ENCODE measurements at regions not wholly inside any gene's neighbourhood (a gene's known extent, or its start where the extent isn't known, plus 50 kb on each side); places are given as distances from the start of the nearest gene placed in this dataset.

- intact Hi-C loops (cut with micrococcal nuclease): no loop called here
- ChIA-PET CTCF (interaction anchor here (0.7 to 1.9 kb wide), 3 partner anchors 55 to 109 kb away, joined by 3 to 10 read pairs (median 7); no protein-coding TSS in a partner anchor), POLR2A (no interaction called here)
- no peak overlapping the region for H3K27ac Mint-ChIP-seq
- peaks cover 19% of the 10 kb centered on the region for H3K27me3 Mint-ChIP-seq
- H3K9me3 Mint-ChIP-seq: no peaks in the 10 kb centered on the region
- DNase-seq: no peak
- H3K36me3 Mint-ChIP-seq: no peaks in the 10 kb centered on the region
- H3K4me3 Mint-ChIP-seq: no peak overlapping the region
- H3K4me1 Mint-ChIP-seq (ENCODE audit: low read depth): no peaks in the 10 kb centered on the region
Measured at GRCh38 chr5:154575546-154576428, 97.8 kb upstream of the HAND1 start.

GRCh38 chr5:154573011-154573410 is 95.0 kb upstream of the HAND1 start:
- CTCF ChIA-PET: no interaction called here
- Mint-ChIP-seq H3K4me3 (no peak overlapping the region), H3K36me3 (no peaks in the 10 kb centered on the region), H3K27me3 (peaks cover 18% of the 10 kb centered on the region), H3K4me1 (ENCODE audit: low read depth) (no peaks in the 10 kb centered on the region), H3K9me3 (no peaks in the 10 kb centered on the region), H3K27ac (no peak overlapping the region)
- POLR2A ChIA-PET: no interaction called here
- intact Hi-C loops (cut with micrococcal nuclease): no loop called here
- no peak for DNase-seq

GRCh38 chr5:154571325-154572035 is 93.5 kb upstream of the HAND1 start:
- no peaks in the 10 kb centered on the region for H3K9me3 Mint-ChIP-seq
- no peak overlapping the region for H3K27ac Mint-ChIP-seq
- POLR2A ChIA-PET: no interaction called here
- no peak for DNase-seq
- peaks cover 16% of the 10 kb centered on the region for H3K27me3 Mint-ChIP-seq
- no peaks in the 10 kb centered on the region for H3K4me1 Mint-ChIP-seq (ENCODE audit: low read depth)
- no peak overlapping the region for H3K4me3 Mint-ChIP-seq
- intact Hi-C loops (cut with micrococcal nuclease): no loop called here
- no peaks in the 10 kb centered on the region for H3K36me3 Mint-ChIP-seq
- CTCF ChIA-PET: interaction anchor here (1.0 kb wide), 1 partner anchor 87 kb away, joined by 3 read pairs; no protein-coding TSS in a partner anchor

- ChIA-PET CTCF (interaction anchor here (1.0 kb wide), 1 partner anchor 102 kb away, joined by 4 read pairs; no protein-coding TSS in a partner anchor), POLR2A (interaction anchor here (0.5 kb wide), 1 partner anchor 115 kb away, joined by 3 read pairs; no protein-coding TSS in a partner anchor)
- H3K9me3 Mint-ChIP-seq: no peaks in the 10 kb centered on the region
- H3K4me1 Mint-ChIP-seq (ENCODE audit: low read depth): no peaks in the 10 kb centered on the region
- no peak for DNase-seq
- no peak overlapping the region for H3K27ac Mint-ChIP-seq
- no peak overlapping the region for H3K4me3 Mint-ChIP-seq
- intact Hi-C loops (cut with micrococcal nuclease): no loop called here
- peaks cover 16% of the 10 kb centered on the region for H3K27me3 Mint-ChIP-seq
- no peaks in the 10 kb centered on the region for H3K36me3 Mint-ChIP-seq
Measured at GRCh38 chr5:154570572-154571324, 92.7 kb upstream of the HAND1 start.

- H3K9me3 Mint-ChIP-seq: no peaks in the 10 kb centered on the region
- intact Hi-C loops (cut with micrococcal nuclease): no loop called here
- no peak overlapping the region for H3K27ac Mint-ChIP-seq
- DNase-seq: no peak
- CTCF ChIA-PET: no interaction called here
- H3K4me1 Mint-ChIP-seq (ENCODE audit: low read depth): no peaks in the 10 kb centered on the region
- no peaks in the 10 kb centered on the region for H3K36me3 Mint-ChIP-seq
- H3K4me3 Mint-ChIP-seq: no peak overlapping the region
- peaks cover 16% of the 10 kb centered on the region for H3K27me3 Mint-ChIP-seq
- POLR2A ChIA-PET: no interaction called here
Measured at GRCh38 chr5:154568589-154568988, 90.6 kb upstream of the HAND1 start.

- CTCF ChIA-PET: no interaction called here
- Mint-ChIP-seq H3K4me3 (no peak overlapping the region), H3K4me1 (ENCODE audit: low read depth) (no peaks in the 10 kb centered on the region), H3K27ac (no peak overlapping the region), H3K36me3 (no peaks in the 10 kb centered on the region), H3K9me3 (no peaks in the 10 kb centered on the region), H3K27me3 (peaks cover 17% of the 10 kb centered on the region)
- POLR2A ChIA-PET: no interaction called here
- intact Hi-C loops (cut with micrococcal nuclease): no loop called here
- no peak for DNase-seq
Measured at GRCh38 chr5:154567155-154567554, 89.1 kb upstream of the HAND1 start.

- H3K4me1 Mint-ChIP-seq (ENCODE audit: low read depth): no peaks in the 10 kb centered on the region
- POLR2A ChIA-PET: no interaction called here
- no peak for DNase-seq
- CTCF ChIA-PET: no interaction called here
- intact Hi-C loops (cut with micrococcal nuclease): no loop called here
- no peaks in the 10 kb centered on the region for H3K9me3 Mint-ChIP-seq
- no peak overlapping the region for H3K27ac Mint-ChIP-seq
- peaks cover 18% of the 10 kb centered on the region for H3K27me3 Mint-ChIP-seq
- H3K36me3 Mint-ChIP-seq: no peaks in the 10 kb centered on the region
- H3K4me3 Mint-ChIP-seq: no peak overlapping the region
Measured at GRCh38 chr5:154566146-154566680, 88.2 kb upstream of the HAND1 start.

- peaks cover 19% of the 10 kb centered on the region for H3K27me3 Mint-ChIP-seq
- H3K4me3 Mint-ChIP-seq: no peak overlapping the region
- intact Hi-C loops (cut with micrococcal nuclease): no loop called here
- POLR2A ChIA-PET: no interaction called here
- no peaks in the 10 kb centered on the region for H3K4me1 Mint-ChIP-seq (ENCODE audit: low read depth)
- no peak overlapping the region for H3K27ac Mint-ChIP-seq
- H3K9me3 Mint-ChIP-seq: no peaks in the 10 kb centered on the region
- CTCF ChIA-PET: no interaction called here
- DNase-seq: no peak
- no peaks in the 10 kb centered on the region for H3K36me3 Mint-ChIP-seq
Measured at GRCh38 chr5:154565123-154565522, 87.1 kb upstream of the HAND1 start.

- intact Hi-C loops (cut with micrococcal nuclease): no loop called here
- peaks cover 21% of the 10 kb centered on the region for H3K27me3 Mint-ChIP-seq
- H3K4me1 Mint-ChIP-seq (ENCODE audit: low read depth): no peaks in the 10 kb centered on the region
- no peak overlapping the region for H3K4me3 Mint-ChIP-seq
- no peaks in the 10 kb centered on the region for H3K36me3 Mint-ChIP-seq
- CTCF ChIA-PET: no interaction called here
- POLR2A ChIA-PET: no interaction called here
- H3K27ac Mint-ChIP-seq: no peak overlapping the region
- no peak for DNase-seq
- H3K9me3 Mint-ChIP-seq: no peaks in the 10 kb centered on the region
Measured at GRCh38 chr5:154562244-154562880, 84.3 kb upstream of the HAND1 start.

GRCh38 chr5:154559398-154560276 is 81.6 kb upstream of the HAND1 start:
- no peak for DNase-seq
- no peak overlapping the region for H3K4me3 Mint-ChIP-seq
- no peaks in the 10 kb centered on the region for H3K4me1 Mint-ChIP-seq (ENCODE audit: low read depth)
- intact Hi-C loops (cut with micrococcal nuclease): no loop called here
- CTCF ChIA-PET: no interaction called here
- no peaks in the 10 kb centered on the region for H3K36me3 Mint-ChIP-seq
- H3K27me3 Mint-ChIP-seq: peaks cover 13% of the 10 kb centered on the region
- no peak overlapping the region for H3K27ac Mint-ChIP-seq
- peaks cover 5% of the 10 kb centered on the region for H3K9me3 Mint-ChIP-seq
- POLR2A ChIA-PET: interaction anchor here (0.7 kb wide), 1 partner anchor 89 kb away, joined by 5 read pairs; no protein-coding TSS in a partner anchor

GRCh38 chr5:154557548-154557947 is 79.5 kb upstream of the HAND1 start:
- Mint-ChIP-seq H3K9me3 (peaks cover 17% of the 10 kb centered on the region), H3K4me3 (no peak overlapping the region), H3K36me3 (no peaks in the 10 kb centered on the region), H3K27ac (no peak overlapping the region), H3K27me3 (peaks cover 10% of the 10 kb centered on the region), H3K4me1 (ENCODE audit: low read depth) (no peaks in the 10 kb centered on the region)
- CTCF ChIA-PET: no interaction called here
- intact Hi-C loops (cut with micrococcal nuclease): no loop called here
- no peak for DNase-seq
- POLR2A ChIA-PET: no interaction called here
